HG03175 (cell line): ENCODE measurements at regions not wholly inside any gene's neighbourhood (a gene's known extent, or its start where the extent isn't known, plus 50 kb on each side); places are given as distances from the start of the nearest gene placed in this dataset.
"Not testable (repeated sequence)": the region's sequence is repeated elsewhere in the genome, so short reads cannot be mapped to it uniquely, and the experiment has no call there.

ENCODE experiments used
- ATAC-seq: cut with Tn5 transposase; IDR thresholded peaks from one replicate; pipeline ENCODE4 v1.9.1; 2021; ENCODE audit warnings: mild to moderate bottlenecking, moderate library complexity; ENCODE audit not compliant: unreplicated experiment

GRCh38 chr2:18266699-18267098, 293.8 kb downstream of the RDH14 start:
- ATAC-seq, result not testable (repeated sequence)

- ATAC-seq, result peak; percentile 77
Measured at GRCh38 chr2:18265614-18266586, 294.6 kb downstream of the RDH14 start.

DNA sequence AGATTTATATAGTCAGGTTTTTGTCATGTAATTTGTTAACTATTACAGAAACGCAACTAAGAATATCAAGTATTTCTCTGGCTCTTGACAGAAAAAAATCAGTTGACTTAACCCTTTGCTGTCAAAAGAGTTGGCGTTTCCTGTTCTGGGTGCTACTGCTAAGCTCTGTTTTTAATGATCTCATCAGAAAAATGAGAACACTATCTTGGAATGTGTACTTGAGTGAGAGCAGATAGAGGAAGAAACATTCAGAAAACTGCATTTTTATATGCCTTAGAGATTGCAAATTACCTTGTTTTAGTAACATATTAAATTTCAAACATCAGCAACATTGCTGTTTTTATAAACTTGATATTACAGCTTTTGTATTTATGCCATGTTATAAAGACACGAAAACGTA, 297.9 kb downstream of the RDH14 start:
- no peak for ATAC-seq

GRCh38 chr2:18253686-18254197, 306.7 kb downstream of the RDH14 start:
- no peak for ATAC-seq

DNA sequence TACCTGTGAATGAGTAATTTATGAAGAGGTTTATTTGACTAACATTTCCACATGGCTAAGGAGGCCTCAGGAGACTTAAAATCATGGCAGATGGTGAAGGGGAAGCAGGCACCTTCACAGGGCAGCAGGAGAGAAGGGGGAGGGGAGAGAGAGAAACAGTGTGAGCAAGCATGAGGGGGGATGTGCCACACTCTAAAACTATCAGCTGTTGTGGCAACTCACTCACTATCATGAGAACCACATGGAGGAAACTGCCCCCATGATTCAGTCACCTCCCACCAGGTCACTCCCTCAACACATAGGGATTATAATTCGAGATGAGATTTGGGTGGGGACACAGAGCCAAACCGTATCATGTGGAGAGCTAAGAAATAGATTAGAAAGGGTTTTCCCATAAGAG, 309.0 kb downstream of the RDH14 start:
- no peak for ATAC-seq

DNA sequence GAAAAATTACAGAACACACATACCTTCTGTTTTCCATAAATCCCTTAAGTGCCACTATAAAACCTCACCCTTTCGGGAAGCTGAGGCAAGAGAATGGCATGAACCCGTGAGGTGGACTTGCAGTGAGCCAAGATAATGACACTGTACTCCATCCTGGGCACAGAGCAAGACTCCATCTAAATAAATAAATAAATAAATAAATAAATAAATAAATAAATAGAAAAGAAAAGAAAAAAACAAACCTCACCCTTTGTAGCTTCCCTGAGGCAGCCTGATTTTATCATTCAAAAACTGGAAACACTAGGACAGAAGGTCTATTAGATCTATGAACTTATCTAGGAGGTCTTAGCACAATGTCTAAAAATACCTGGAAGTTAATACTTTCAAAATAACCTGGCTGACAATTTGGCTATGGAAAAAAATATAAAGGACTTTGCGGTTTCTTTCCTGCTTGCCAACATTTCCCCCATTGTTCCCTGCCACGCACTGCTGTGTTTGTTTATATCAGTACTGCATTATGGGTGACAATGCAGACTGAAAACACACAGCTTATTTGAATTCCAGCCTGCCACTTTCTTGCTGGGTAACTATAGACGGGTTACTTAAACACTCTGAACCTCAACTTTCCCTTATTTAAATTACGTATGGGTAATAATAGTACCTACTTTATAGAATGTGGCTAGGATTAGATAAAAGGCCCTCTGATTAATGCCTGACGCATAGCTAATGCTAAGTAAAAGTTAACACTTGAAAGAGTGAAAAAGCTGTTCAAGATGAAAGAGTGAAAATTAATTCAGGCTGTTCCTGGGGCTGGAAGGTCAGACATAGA, 313.0 kb downstream of the RDH14 start:
- no peak for ATAC-seq

DNA sequence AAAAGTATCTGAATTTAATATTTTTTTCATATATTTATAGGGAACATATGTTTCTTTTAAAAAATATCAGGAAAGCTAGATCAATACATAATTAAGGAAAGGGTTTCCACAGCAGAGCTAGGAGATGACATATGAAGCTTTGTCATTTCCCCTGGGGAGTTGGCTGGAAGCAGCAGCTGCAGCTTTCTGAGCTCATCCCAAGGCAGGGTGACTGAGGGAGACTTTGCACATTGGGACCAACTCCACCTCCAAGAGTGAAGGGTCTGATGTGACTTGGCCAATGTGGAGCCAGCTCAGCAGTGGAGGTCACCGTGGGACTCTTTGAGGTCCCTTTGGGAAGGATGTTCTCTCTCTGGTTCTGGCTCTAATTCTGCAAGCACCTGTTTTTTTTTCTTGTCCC, 315.1 kb downstream of the RDH14 start:
- ATAC-seq, result no peak

- ATAC-seq, result no peak
Measured at GRCh38 chr2:18244845-18245244, 315.6 kb downstream of the RDH14 start.

GRCh38 chr2:18243816-18244215, 316.6 kb downstream of the RDH14 start:
- no peak for ATAC-seq

DNA sequence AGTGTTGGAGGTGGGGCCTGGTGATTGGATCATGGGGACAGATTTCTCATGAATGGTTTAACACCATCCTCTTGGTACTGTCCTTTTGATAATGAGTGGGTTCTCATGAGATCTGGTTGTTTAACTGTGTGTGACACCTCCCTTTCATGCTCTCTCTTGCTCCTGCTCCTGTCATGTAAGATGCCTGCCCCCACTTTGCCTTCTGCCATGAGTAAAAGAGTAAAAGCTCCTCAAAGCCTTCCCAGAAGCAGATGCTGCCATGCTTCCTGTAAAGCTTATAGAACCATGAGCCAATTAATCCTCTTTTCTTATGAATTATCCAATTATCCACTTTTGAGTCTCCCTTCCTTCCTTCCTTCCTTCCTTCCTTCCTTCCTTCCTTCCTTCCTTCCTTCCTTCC, 317.7 kb downstream of the RDH14 start:
- ATAC-seq, result no peak

DNA sequence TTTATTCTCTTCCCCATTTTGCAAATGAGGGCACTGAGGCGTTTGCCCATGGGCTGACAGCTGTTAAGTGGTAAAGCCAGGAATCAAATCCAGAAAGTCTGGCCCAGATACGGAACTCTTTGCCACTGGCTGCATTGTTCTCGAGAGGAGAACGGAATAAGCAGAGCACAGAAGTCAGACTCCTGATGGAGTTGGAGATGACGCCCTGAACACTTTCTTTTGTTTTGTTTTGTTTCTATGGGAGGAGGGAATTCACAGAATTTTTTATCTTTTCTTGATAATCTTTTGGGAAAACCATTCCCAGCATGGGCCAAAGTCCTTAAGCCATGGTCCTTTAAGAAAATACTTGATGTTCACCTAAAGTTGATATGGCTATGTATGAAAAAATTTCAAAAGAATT, 322.2 kb downstream of the RDH14 start:
- no peak for ATAC-seq

DNA sequence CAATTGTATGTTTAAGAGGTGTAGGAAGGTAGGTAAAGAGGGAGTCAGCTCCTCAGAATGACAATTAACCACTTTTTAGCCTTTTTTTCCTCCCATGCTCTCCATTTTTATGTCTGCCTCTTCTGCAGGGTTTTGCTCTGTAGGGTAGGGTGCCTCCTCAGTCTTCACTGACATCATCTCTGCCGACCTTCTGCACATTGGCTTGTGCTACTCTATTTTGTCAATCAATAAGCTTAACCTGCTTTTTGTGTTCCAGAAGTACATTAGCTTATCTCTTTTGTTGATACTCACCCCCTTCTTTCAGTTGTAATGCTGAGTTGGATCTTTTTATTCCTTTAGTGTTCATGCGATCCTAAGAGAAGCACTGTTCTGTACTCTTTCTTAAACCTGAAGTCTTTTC, 323.2 kb downstream of the RDH14 start:
- no peak for ATAC-seq

DNA sequence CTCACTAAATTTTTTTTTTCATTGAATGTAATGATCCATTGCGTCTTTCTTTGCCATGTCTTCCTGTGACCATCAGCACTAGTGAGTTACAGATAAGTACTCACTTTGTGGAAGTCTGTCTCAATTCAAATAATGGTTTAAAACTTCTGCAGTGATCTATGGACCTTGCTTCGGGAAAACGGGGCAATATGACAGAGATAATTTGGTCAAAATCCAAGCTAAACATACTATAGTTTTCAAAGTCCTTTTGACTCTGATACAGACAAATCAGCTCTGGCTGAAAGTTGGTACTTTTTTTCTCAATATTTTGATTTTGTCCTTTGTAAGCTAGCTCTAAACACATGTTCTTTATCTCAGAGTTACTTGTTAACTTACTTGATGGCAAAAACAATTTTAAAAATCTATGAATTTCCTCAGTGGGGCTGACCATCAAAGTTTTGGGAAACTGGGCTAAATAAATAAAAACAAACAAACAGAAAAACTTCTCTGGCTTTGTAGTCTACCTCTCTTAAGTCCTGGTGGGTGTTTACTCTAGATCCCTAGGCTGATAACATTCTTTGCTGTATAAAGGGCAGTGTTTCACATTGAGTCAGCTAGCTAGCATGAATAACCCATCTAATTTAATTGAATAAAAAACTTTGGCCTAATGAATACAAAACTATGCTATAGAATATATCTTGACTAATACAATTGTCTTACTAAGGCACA, 327.6 kb downstream of the RDH14 start:
- no peak for ATAC-seq

DNA sequence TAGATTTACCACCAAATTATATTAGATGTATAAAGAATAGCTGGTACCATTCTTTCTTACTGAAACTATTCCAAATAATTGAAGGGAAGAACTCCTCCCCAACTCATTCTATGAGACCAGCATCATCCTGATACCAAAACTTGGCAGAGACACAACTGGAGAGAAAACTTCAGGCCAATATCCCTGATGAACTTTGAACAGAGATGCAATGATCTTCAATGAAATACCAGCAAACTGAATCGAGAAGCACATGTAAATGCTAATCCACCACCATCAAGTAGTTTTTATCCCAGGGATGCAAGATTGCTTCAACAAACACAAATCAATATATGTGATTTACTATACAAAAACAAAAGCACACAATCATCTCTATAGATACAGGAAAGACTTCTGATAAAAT, 329.8 kb downstream of the RDH14 start:
- no peak for ATAC-seq

- ATAC-seq, result no peak
Measured at GRCh38 chr2:18219676-18220075, 340.8 kb downstream of the RDH14 start.

- no peak for ATAC-seq
Measured at GRCh38 chr2:18218160-18218933, 339.9 kb downstream of the KCNS3 start.

- ATAC-seq, result no peak
Measured at GRCh38 chr2:18214936-18215335, 336.5 kb downstream of the KCNS3 start.

DNA sequence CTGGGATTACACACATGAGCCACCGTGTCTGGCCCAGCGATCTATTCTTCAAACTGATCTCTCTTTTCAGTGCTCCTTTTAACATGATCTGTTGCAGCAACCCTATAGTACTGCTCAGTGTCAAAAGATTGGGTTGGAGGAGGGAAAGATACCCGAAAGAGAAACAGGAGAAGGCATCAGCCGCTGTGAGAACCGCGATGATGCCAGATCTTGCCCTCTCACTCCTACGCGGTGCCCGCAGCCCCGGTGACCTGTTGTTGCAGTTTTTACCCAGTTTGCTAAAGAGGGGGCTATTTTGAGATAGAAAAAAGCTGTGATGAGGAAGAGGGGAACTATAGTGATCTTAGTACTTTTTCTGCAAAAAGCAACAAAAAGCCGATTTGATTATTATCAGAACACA, 335.5 kb downstream of the KCNS3 start:
- ATAC-seq, result no peak

GRCh38 chr2:18209934-18210639, 331.6 kb downstream of the KCNS3 start:
- no peak for ATAC-seq

GRCh38 chr2:18208956-18209355, 330.5 kb downstream of the KCNS3 start:
- no peak for ATAC-seq
